HG02588 (cell line): ENCODE measurements at regions not wholly inside any gene's neighbourhood (a gene's known extent, or its start where the extent isn't known, plus 50 kb on each side); places are given as distances from the start of the nearest gene placed in this dataset.
"Not testable (repeated sequence)": the region's sequence is repeated elsewhere in the genome, so short reads cannot be mapped to it uniquely, and the experiment has no call there.

Experiments used
- ATAC-seq: cut with Tn5 transposase; IDR thresholded peaks from one replicate; pipeline ENCODE4 v1.9.1; 2021; ENCODE audit warnings: mild to moderate bottlenecking, moderate library complexity; ENCODE audit not compliant: unreplicated experiment

GRCh38 chr2:208607694-208608093 is 201.1 kb downstream of the PTH2R start:
- ATAC-seq = no peak

GRCh38 chr2:208608122-208608835 is 201.7 kb downstream of the PTH2R start:
- no peak for ATAC-seq

GRCh38 chr2:208609166-208609804 is 202.7 kb downstream of the PTH2R start:
- no peak for ATAC-seq

GRCh38 chr2:208615675-208616074 is 209.1 kb downstream of the PTH2R start:
- not testable (repeated sequence) for ATAC-seq

- no peak for ATAC-seq
Measured at GRCh38 chr2:208618220-208618619, 211.6 kb downstream of the PTH2R start.

GRCh38 chr2:208619993-208620392 is 213.4 kb downstream of the PTH2R start:
- ATAC-seq = no peak

- ATAC-seq = no peak
Measured at GRCh38 chr2:208620487-208620978, 213.9 kb downstream of the PTH2R start.

- no peak for ATAC-seq
Measured at GRCh38 chr2:208627110-208627884, 220.7 kb downstream of the PTH2R start.

- no peak for ATAC-seq
Measured at GRCh38 chr2:208627916-208628315, 221.3 kb downstream of the PTH2R start.

- peak; percentile 70 for ATAC-seq
Measured at GRCh38 chr2:208638059-208638458, 231.5 kb downstream of the PTH2R start.

- no peak for ATAC-seq
Measured at GRCh38 chr2:208642125-208642779, 235.7 kb downstream of the PTH2R start.

- ATAC-seq = no peak
Measured at GRCh38 chr2:208643145-208643544, 236.6 kb downstream of the PTH2R start.

- no peak for ATAC-seq
Measured at GRCh38 chr2:208645226-208645625, 238.6 kb downstream of the PTH2R start.

GRCh38 chr2:208648368-208648767 is 241.8 kb downstream of the PTH2R start:
- ATAC-seq = no peak

GRCh38 chr2:208653383-208653782 is 246.8 kb downstream of the PTH2R start:
- ATAC-seq = no peak

- ATAC-seq = no peak
Measured at GRCh38 chr2:208654056-208654455, 247.5 kb downstream of the PTH2R start.

- no peak for ATAC-seq
Measured at GRCh38 chr2:208657468-208657867, 250.9 kb downstream of the PTH2R start.

- ATAC-seq = peak; percentile 55
Measured at GRCh38 chr2:208669394-208669793, 262.8 kb downstream of the PTH2R start.

GRCh38 chr2:208671284-208671683 is 264.7 kb downstream of the PTH2R start:
- ATAC-seq = no peak

- ATAC-seq = no peak
Measured at GRCh38 chr2:208671886-208672680, 265.5 kb downstream of the PTH2R start.
